T-helper 9 cell (primary cell): ENCODE measurements at regions not wholly inside any gene's neighbourhood (a gene's known extent, or its start where the extent isn't known, plus 50 kb on each side); places are given as distances from the start of the nearest gene placed in this dataset.

Source experiments
- DNase-seq: peaks from one replicate; pipeline ENCODE4 v3.0.0-alpha.2; 2020

- no peak for DNase-seq
These were observed 113.2 kb downstream of the HERPUD2 start for GRCh38 chr7:35581605-35582210.

- DNase-seq: no peak
These were observed 118.8 kb downstream of the HERPUD2 start for GRCh38 chr7:35576031-35576573.

DNA sequence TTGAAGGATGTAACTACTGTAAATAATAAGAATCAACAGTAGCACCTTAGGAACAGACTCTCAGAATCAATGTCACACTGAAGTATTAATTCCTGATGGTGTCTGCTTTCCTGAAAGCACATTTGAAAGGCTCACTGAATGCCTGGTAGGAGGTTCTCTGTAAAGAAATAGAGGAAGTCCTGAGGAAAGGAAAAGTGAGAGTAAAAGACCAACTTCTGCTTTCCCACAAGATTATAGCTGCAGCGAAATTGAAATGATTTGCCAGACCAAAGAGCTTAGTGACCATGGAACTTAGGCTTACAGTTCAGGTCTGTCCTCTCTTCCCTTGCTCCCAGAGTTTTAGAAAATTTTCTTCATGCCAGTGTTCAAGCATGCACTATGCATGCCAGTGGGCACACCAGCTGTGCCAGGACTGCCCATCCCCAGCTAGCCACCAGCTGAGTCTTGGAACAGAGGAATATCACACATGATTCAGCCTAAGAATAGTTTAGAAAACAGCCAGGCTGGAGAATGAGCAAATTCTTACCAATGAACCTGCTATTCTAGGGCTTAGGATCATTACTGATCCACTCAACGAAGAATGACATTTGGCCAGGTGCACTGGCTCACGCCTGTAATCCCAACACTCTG, 123.2 kb downstream of the HERPUD2 start:
- no peak for DNase-seq

- DNase-seq: no peak
These were observed 124.0 kb downstream of the HERPUD2 start for GRCh38 chr7:35570937-35571336.

DNA sequence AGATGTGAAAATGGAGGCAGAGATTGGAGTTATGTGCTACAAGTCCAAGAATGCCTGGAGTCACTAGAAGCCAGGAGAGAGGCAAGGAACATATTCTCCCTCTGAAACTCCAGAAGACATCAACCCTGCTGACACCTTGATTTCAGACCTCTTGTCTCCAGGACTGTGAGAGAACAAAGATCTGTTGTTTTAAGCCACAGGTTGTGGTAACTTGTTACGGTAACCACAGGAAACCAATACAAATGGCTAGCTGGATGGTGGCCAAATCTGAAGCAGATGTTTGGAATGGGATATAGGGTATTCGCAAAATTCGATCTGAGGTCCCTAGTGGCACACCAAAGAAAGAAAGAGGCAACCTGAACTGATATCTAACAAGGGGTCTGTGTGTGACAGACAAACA, 129.0 kb downstream of the HERPUD2 start:
- DNase-seq: no peak

- DNase-seq: no peak
These were observed 136.1 kb downstream of the HERPUD2 start for GRCh38 chr7:35558841-35559240.

- DNase-seq: no peak
These were observed 138.1 kb downstream of the HERPUD2 start for GRCh38 chr7:35556515-35557471.

- no peak for DNase-seq
These were observed 139.0 kb downstream of the HERPUD2 start for GRCh38 chr7:35555934-35556333.

DNA sequence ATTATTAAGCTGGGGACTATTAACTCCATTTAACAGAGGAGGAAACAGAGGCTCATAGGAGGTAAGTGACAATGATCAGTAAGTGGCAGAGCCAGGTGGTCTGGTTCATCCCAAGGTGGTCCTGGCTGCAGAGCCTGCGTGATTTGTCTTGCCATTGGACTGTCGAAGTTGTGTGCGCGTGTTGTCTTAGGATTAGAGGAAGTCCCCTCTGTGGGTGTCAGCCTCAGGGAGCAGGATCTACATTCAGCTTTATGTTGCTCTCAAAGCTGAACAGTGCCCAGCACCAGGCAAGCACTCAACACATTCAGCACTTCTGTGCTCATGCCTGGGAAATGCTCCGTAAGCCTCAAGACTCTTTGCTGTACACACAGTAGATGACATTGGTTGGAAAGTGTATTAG, 139.5 kb downstream of the HERPUD2 start:
- no peak for DNase-seq

GRCh38 chr7:35553519-35553918, 141.4 kb downstream of the HERPUD2 start:
- DNase-seq: no peak

GRCh38 chr7:35552691-35553090, 142.2 kb downstream of the HERPUD2 start:
- no peak for DNase-seq

DNA sequence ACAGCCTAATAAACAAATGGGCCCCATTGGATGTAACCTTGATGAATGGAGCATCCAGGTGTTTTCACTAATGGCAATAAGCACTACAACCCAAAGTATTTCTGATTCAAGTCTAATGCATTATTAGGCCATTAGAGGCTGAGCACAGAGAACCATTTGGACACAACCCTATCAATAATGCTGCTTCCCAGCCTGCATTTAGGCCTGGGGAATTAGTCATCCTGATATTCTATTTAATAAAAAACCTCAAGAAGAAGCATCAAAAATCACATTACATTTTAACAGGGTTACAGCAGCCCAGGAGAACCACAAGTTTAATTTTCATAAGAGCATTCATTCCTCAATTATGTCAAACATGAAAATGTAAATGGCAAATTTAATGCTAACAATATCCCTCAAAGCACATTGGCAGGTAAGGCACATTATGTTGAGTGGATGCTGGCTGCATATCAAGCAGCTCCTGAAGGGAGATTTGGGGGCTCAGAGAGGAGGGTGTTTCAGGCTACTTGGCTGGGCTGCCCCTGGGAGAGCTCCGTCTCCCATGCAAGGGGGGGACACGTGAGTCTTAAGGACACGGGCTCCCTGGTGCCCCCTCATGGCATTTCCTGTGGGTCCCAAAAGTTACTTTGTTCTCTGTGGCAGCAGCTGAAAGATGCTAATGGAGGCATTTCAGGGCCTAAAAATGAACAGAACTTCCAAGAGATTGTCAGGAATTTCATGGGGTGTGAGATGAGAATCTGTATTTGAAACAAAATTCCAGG, 143.4 kb downstream of the HERPUD2 start:
- no peak for DNase-seq

DNA sequence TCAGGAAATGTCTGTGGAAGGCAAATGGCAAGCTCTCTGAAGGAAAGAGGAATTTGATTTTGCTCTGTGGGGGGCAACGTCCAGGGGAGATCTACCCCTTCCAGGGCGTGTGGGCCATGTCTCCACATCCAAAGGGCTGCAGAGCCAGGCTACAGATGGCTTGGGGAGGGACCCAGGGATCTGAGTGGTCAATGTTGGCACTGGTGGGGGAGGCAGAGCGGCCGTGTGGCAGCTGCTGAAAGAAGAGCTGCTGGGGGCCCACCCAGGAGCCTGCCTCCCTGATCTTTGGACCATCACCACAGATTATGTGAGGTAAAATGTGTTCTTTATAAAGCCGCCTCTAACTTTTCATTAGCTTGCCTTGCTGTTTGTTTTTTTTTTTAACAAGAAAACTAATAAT, 144.1 kb downstream of the HERPUD2 start:
- no peak for DNase-seq

DNA sequence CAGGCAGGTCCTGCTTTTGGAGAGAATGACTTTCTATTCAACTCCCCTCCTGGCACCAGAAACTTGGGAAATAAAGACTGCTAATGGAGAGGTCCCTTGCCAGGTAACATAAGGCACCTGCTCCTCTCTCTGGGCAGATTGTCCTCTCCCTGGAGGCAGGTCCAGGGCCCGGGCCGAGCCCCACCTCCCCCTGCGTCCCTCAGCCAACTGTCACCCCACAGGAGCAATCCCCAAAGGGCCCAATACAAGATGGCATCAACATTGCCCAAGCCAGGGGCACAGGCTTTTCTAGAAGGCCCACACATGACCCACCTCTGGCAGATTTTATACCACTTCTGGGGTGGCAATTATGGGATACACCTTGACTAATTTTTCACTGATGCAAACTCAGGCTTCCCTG, 145.2 kb downstream of the HERPUD2 start:
- no peak for DNase-seq

- DNase-seq: no peak
These were observed 146.6 kb downstream of the HERPUD2 start for GRCh38 chr7:35548291-35548690.

DNA sequence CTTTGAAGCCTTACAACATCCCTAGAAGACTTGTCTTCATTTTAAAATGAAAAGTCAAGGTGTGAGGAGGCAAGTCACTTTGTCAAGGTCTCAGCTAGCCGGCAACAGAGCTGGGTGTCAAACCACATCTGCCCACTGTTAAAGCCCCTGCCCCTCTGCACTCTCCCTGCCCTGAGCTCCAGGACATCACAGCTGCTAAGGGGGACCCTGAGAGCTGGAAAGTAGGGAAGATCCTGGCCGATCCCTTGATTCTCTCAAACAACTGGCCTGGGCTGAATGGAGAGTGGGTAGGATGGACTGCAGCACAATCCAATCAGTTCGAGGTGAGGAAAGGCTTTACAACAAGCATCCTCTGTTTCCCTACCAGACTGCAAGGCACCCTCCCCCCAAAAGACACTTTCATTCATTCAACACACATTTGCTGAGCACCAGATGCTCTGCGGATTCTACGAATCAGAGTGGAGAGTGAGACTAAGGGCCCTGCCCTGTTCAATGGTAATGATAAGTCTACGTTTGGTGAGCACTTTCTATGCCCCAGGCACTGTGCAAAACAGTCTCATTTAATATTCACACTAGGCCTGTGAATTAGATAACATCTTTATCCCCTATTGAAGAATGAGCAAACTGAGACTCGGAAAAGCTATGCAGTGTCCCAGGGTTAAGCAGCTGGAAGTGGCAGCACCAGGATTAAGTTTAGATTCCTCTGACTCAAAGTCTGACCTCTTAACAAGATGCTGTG, 148.1 kb downstream of the HERPUD2 start:
- DNase-seq: no peak

- no peak for DNase-seq
These were observed 149.1 kb downstream of the HERPUD2 start for GRCh38 chr7:35545831-35546230.

GRCh38 chr7:35544028-35544742, 150.8 kb downstream of the HERPUD2 start:
- no peak for DNase-seq

DNA sequence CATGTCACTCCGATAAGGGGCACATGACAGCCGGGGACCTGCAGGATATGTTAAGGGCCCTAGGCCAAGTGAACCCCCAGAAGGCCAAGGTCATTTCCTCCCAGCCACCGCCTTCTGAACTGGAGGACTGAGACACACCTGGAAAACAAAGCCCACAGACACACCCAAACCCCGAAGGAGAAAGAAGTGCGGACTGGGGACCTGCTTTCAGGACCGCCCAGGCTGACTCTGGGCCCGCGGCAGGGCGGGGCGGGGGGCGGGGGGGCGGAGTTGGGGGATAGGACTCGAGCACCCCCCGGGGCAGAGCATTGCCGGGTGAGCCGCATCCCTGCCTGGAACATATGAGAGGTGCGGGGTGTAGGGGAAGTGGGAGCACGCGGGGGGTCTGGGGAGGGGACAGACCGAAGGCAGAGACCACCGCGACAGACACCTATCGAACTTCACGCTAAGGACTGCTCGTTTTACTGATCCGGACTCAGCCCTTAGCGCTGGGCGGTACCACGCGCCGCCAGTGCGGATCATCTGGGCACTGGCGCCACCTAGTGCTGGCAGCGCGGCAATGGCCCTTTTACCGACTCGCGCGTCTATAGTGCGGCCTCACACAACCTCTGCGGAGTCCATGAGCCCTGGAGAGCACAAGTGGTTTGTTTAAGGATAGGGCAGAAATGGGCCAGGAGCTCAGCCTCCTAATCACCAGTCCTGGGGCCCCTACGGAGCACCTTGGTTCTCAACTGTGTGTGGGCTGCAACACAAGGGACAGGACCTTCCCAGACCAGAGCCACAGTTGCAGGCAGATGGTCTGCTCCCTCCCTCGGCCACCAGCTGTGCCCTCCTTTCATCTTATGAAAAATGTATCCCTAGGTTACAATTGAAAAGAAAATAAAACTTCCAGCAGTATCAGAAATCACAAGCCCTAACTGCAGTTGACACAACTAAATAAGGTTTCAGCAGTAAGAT, 157.6 kb downstream of the HERPUD2 start:
- peak; percentile 72 for DNase-seq

- DNase-seq: no peak
These were observed 158.5 kb downstream of the HERPUD2 start for GRCh38 chr7:35536396-35536826.
